Gastrocnemius medialis (tissue), 4 donors: ENCODE measurements at regions not wholly inside any gene's neighbourhood (a gene's known extent, or its start where the extent isn't known, plus 50 kb on each side); places are given as distances from the start of the nearest gene placed in this dataset.

ENCODE experiments used
- CTCF ChIP-seq, 5 experiments: fragments of 450-650 bp in 3 of 5; fragments of 200-600 bp in 2 of 5; sonication (generic) in 2 of 5; IDR thresholded peaks in 4 of 5; conservative IDR thresholded peaks in 1 of 5; 1 replicate in 4 of 5; 2 replicates in 1 of 5; pipeline ENCODE4 v1.5.1; 2016 to 2019; ENCODE audit warnings: antibody characterized with exemption in 5 of 5, mild to moderate bottlenecking in 3 of 5, moderate library complexity in 3 of 5
- POLR2A ChIP-seq, 2 donors: fragments of 450-650 bp; IDR thresholded peaks; one replicate each; pipeline ENCODE4 v1.6.1; 2017; ENCODE audit warnings: antibody characterized with exemption in 2 of 2, mild to moderate bottlenecking in 2 of 2, moderate library complexity in 2 of 2

GRCh38 chr18:10285283-10285640, 169.2 kb upstream of the APCDD1 start:
- TF ChIP-seq CTCF (IDR thresholded peaks at IDR 0.05 in 4 of 5, conservative IDR thresholded peaks at IDR 0.05 in 1 of 5) (no peak), POLR2A (IDR thresholded peaks at IDR 0.05) (no peak)
